ENCODE measurements at regions not wholly inside any gene's neighbourhood (a gene's known extent, or its start where the extent isn't known, plus 50 kb on each side); places are given as distances from the start of the nearest gene placed in this dataset.

DNA sequence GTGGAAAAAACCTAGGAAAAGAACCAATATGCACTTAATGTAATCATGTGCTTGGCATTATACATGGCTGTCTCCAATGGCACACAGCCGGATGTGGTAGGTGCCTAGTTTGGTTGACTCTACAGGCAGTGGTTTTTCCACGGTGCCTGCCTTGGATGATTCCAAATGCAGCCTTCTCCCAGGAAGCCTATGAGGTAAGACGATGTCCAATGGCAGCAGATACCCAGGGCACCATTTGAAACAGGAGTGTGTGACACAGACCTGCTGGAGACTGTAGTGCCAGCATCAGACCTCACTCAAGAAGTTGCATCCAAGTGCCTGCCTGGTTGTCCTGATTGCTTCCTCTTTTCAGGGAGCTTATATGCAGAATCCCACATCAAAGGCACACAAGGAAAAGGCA lies 88.0 kb upstream of the VASH1 start:
- TF ChIP-seq POLR2AphosphoS5 (IDR thresholded peaks at IDR 0.05; ENCODE audit: borderline replicate concordance, low read depth, low read length) = no peak
- TF ChIP-seq EZH2 (IDR thresholded peaks at IDR 0.05) = no peak
- TF ChIP-seq FOXP2 (optimal IDR thresholded peaks at IDR 0.05; ENCODE audit: control extremely low read depth, extremely low read length, insufficient read depth) = no peak

Data from SK-N-MC (cell line).